Breast epithelium (tissue), 4 donors: ENCODE measurements at regions not wholly inside any gene's neighbourhood (a gene's known extent, or its start where the extent isn't known, plus 50 kb on each side); places are given as distances from the start of the nearest gene placed in this dataset.
A peak's percentile ranks its signal among the peaks of the same experiment; 100 is the strongest.

Experiments
- DNase-seq, 2 donors: peaks; one replicate each; pipeline ENCODE4 v3.0.0-alpha.2; 2019; ENCODE audit warnings: low spot score in 2 of 2
- H3K27ac ChIP-seq, 2 donors: fragments of 200-600 bp; sonication (generic) in 1 of 2; one replicate each; pipeline ENCODE4 v1.5.1; 2016 to 2019; ENCODE audit warnings: mild to moderate bottlenecking in 1 of 2
- H3K27me3 ChIP-seq, 2 donors: fragments of 200-600 bp; sonication (generic) in 1 of 2; one replicate each; pipeline versions ENCODE4 v1.5.1 to v1.6.0; 2017 to 2019; ENCODE audit warnings: control low read depth in 1 of 2, mild to moderate bottlenecking in 1 of 2
- H3K36me3 ChIP-seq: fragments of 200-600 bp; one replicate; pipeline ENCODE4 v1.5.1; 2019
- H3K4me1 ChIP-seq, 2 donors: fragments of 200-600 bp; sonication (generic); one replicate each; pipeline ENCODE4 v1.5.1; 2016 to 2019; ENCODE audit warnings: control low read depth in 1 of 2
- H3K4me3 ChIP-seq, 3 donors: fragments of 200-600 bp; sonication (generic); 1 replicate in 2 of 3; 2 replicates in 1 of 3; pipeline ENCODE4 v1.5.1; 2016 to 2019; ENCODE audit warnings: mild to moderate bottlenecking in 3 of 3, moderate library complexity in 2 of 3
- H3K9me3 ChIP-seq, 2 donors: fragments of 200-600 bp; sonication (generic) in 1 of 2; one replicate each; pipeline ENCODE4 v1.5.1; 2016 to 2019; ENCODE audit warnings: control low read depth in 1 of 2
- CTCF ChIP-seq, 3 donors: fragments of 450-650 bp; IDR thresholded peaks; one replicate each; pipeline ENCODE4 v1.5.1; 2016 to 2017; ENCODE audit warnings: antibody characterized with exemption in 3 of 3, mild to moderate bottlenecking in 3 of 3, moderate library complexity in 3 of 3
- POLR2A ChIP-seq: fragments of 450-650 bp; IDR thresholded peaks from one replicate; pipeline ENCODE4 v1.6.1; 2016; ENCODE audit warnings: antibody characterized with exemption, mild to moderate bottlenecking, moderate library complexity
- POLR2AphosphoS5 ChIP-seq, 3 donors: sonication (generic); formaldehyde crosslinking; IDR thresholded peaks; one replicate each; pipeline ENCODE4 v1.6.1; 2017; ENCODE audit warnings: antibody characterized with exemption in 3 of 3
- intact Hi-C: fragments of 100-400 bp; cut with DNase I; formaldehyde crosslinking; loops from one replicate; pipeline ENCODE4 v1.15.1; 2023; ENCODE audit warnings: low total_unique reads

GRCh38 chr22:49021131-49021925, 806.3 kb downstream of the BRD1 start:
- H3K4me3 ChIP-seq, result no peak overlapping the region
- H3K27me3 ChIP-seq, result peaks cover 0 to 50% of the 10 kb centered on the region in 2 donors
- no peaks in the 10 kb centered on the region for H3K9me3 ChIP-seq
- no peak overlapping the region for H3K27ac ChIP-seq
- intact Hi-C loops, result no loop called here
- H3K4me1 ChIP-seq, result no peaks in the 10 kb centered on the region
- no peaks in the 10 kb centered on the region for H3K36me3 ChIP-seq
- TF ChIP-seq CTCF (IDR thresholded peaks at IDR 0.05) (no peak), POLR2A (no peak), POLR2AphosphoS5 (IDR thresholded peaks at IDR 0.05) (no peak)
- peak in 1 of 2 donors; percentile 45 for DNase-seq

- Histone ChIP-seq H3K27me3 (peaks cover 0 to 38% of the 10 kb centered on the region in 2 donors), H3K4me1 (no peaks in the 10 kb centered on the region), H3K4me3 (no peak overlapping the region), H3K27ac (no peak overlapping the region), H3K36me3 (no peaks in the 10 kb centered on the region), H3K9me3 (no peaks in the 10 kb centered on the region)
- intact Hi-C loops, result no loop called here
- no peak for TF ChIP-seq POLR2A
- no peak for TF ChIP-seq CTCF (IDR thresholded peaks at IDR 0.05)
- TF ChIP-seq POLR2AphosphoS5 (IDR thresholded peaks at IDR 0.05), result no peak
- DNase-seq, result no peak
These were observed 807.6 kb downstream of the BRD1 start for GRCh38 chr22:49019737-49020713.

GRCh38 chr22:49018601-49019000, 809.1 kb downstream of the BRD1 start:
- TF ChIP-seq POLR2AphosphoS5 (IDR thresholded peaks at IDR 0.05), result no peak
- TF ChIP-seq CTCF (IDR thresholded peaks at IDR 0.05), result no peak
- no peak for TF ChIP-seq POLR2A
- peak; percentile 13 to 48 for DNase-seq
- no peaks in the 10 kb centered on the region for H3K36me3 ChIP-seq
- intact Hi-C loops, result no loop called here
- H3K4me1 ChIP-seq, result no peaks in the 10 kb centered on the region
- peaks cover 0 to 37% of the 10 kb centered on the region in 2 donors for H3K27me3 ChIP-seq
- no peaks in the 10 kb centered on the region for H3K9me3 ChIP-seq
- H3K4me3 ChIP-seq, result no peak overlapping the region
- H3K27ac ChIP-seq, result no peak overlapping the region

GRCh38 chr22:49017482-49018329, 810.0 kb downstream of the BRD1 start:
- Histone ChIP-seq H3K4me3 (no peak overlapping the region), H3K27ac (no peak overlapping the region), H3K4me1 (no peaks in the 10 kb centered on the region), H3K27me3 (peaks cover 0 to 31% of the 10 kb centered on the region in 2 donors), H3K9me3 (no peaks in the 10 kb centered on the region), H3K36me3 (no peaks in the 10 kb centered on the region)
- DNase-seq, result peak; percentile 9 to 38
- intact Hi-C loops, result no loop called here
- TF ChIP-seq CTCF (IDR thresholded peaks at IDR 0.05) (no peak), POLR2AphosphoS5 (IDR thresholded peaks at IDR 0.05) (no peak), POLR2A (no peak)
